ENCODE measurements at regions not wholly inside any gene's neighbourhood (a gene's known extent, or its start where the extent isn't known, plus 50 kb on each side); places are given as distances from the start of the nearest gene placed in this dataset.

DNA sequence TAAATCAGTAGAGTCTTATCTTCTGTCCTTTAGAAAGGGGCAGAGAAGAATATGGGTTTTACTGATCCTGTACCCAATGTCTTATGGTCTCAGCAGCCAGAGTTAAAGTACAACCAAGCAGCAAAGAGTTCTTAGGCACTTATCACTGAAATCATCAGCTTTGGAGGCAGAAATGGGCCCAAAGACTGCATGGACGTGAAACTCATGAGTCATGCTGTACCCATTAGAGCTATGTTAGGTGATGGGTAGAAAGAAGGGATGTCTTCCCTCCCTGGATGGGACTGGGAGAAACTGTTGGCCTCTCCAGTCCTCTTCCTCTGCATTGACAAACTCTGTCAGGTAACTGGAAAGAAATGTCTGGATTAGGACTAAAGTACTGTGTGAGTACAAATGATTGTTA lies 63.4 kb downstream of the EOMES start:
- Histone ChIP-seq H4K20me1 (replicated peaks; ENCODE audit: insufficient read depth) (no peaks in the 10 kb centered on the region), H3K27ac (ENCODE audit: low read depth) (no peak overlapping the region), H3K4me1 (ENCODE audit: insufficient read depth) (peaks cover 7% of the 10 kb centered on the region; the same call in 1 of the 2 replicates), H3K36me3 (ENCODE audit: insufficient read depth) (no peaks in the 10 kb centered on the region), H3K4me3 (no peak overlapping the region), H3K79me2 (replicated peaks; ENCODE audit: insufficient read depth) (no peaks in the 10 kb centered on the region), H3K27me3 (ENCODE audit: insufficient read depth) (no peaks in the 10 kb centered on the region), H2AFZ (peak overlapping the region; percentile 39; the same call in 1 of the 2 replicates), H3K9me2 (ENCODE audit: insufficient read depth) (peaks cover 11% of the 10 kb centered on the region; the same call in 1 of the 2 replicates), H3F3A (replicated peaks; ENCODE audit: low read depth) (no peaks in the 10 kb centered on the region), H3K4me2 (no peak overlapping the region)
- no peaks in the 10 kb centered on the region for H3K27me3 Mint-ChIP-seq (ENCODE audit: insufficient read depth, low read depth, poor library complexity)
- no peak for TF ChIP-seq ZNF114 (CRISPR knock-in tag; IDR thresholded peaks at IDR 0.05)
- no peak for TF ChIP-seq POLR2AphosphoS5 (IDR thresholded peaks at IDR 0.05; ENCODE audit: low read depth)
- no peak for TF ChIP-seq STAT1 (IDR thresholded peaks at IDR 0.05; ENCODE audit: unreplicated experiment)
- TF ChIP-seq JUNB (IDR thresholded peaks at IDR 0.05; ENCODE audit: unreplicated experiment), result no peak
- TF ChIP-seq, protein P1, sequence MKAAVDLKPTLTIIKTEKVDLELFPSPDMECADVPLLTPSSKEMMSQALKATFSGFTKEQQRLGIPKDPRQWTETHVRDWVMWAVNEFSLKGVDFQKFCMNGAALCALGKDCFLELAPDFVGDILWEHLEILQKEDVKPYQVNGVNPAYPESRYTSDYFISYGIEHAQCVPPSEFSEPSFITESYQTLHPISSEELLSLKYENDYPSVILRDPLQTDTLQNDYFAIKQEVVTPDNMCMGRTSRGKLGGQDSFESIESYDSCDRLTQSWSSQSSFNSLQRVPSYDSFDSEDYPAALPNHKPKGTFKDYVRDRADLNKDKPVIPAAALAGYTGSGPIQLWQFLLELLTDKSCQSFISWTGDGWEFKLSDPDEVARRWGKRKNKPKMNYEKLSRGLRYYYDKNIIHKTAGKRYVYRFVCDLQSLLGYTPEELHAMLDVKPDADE (IDR thresholded peaks at IDR 0.05), result no peak
- TF ChIP-seq, protein P2, sequence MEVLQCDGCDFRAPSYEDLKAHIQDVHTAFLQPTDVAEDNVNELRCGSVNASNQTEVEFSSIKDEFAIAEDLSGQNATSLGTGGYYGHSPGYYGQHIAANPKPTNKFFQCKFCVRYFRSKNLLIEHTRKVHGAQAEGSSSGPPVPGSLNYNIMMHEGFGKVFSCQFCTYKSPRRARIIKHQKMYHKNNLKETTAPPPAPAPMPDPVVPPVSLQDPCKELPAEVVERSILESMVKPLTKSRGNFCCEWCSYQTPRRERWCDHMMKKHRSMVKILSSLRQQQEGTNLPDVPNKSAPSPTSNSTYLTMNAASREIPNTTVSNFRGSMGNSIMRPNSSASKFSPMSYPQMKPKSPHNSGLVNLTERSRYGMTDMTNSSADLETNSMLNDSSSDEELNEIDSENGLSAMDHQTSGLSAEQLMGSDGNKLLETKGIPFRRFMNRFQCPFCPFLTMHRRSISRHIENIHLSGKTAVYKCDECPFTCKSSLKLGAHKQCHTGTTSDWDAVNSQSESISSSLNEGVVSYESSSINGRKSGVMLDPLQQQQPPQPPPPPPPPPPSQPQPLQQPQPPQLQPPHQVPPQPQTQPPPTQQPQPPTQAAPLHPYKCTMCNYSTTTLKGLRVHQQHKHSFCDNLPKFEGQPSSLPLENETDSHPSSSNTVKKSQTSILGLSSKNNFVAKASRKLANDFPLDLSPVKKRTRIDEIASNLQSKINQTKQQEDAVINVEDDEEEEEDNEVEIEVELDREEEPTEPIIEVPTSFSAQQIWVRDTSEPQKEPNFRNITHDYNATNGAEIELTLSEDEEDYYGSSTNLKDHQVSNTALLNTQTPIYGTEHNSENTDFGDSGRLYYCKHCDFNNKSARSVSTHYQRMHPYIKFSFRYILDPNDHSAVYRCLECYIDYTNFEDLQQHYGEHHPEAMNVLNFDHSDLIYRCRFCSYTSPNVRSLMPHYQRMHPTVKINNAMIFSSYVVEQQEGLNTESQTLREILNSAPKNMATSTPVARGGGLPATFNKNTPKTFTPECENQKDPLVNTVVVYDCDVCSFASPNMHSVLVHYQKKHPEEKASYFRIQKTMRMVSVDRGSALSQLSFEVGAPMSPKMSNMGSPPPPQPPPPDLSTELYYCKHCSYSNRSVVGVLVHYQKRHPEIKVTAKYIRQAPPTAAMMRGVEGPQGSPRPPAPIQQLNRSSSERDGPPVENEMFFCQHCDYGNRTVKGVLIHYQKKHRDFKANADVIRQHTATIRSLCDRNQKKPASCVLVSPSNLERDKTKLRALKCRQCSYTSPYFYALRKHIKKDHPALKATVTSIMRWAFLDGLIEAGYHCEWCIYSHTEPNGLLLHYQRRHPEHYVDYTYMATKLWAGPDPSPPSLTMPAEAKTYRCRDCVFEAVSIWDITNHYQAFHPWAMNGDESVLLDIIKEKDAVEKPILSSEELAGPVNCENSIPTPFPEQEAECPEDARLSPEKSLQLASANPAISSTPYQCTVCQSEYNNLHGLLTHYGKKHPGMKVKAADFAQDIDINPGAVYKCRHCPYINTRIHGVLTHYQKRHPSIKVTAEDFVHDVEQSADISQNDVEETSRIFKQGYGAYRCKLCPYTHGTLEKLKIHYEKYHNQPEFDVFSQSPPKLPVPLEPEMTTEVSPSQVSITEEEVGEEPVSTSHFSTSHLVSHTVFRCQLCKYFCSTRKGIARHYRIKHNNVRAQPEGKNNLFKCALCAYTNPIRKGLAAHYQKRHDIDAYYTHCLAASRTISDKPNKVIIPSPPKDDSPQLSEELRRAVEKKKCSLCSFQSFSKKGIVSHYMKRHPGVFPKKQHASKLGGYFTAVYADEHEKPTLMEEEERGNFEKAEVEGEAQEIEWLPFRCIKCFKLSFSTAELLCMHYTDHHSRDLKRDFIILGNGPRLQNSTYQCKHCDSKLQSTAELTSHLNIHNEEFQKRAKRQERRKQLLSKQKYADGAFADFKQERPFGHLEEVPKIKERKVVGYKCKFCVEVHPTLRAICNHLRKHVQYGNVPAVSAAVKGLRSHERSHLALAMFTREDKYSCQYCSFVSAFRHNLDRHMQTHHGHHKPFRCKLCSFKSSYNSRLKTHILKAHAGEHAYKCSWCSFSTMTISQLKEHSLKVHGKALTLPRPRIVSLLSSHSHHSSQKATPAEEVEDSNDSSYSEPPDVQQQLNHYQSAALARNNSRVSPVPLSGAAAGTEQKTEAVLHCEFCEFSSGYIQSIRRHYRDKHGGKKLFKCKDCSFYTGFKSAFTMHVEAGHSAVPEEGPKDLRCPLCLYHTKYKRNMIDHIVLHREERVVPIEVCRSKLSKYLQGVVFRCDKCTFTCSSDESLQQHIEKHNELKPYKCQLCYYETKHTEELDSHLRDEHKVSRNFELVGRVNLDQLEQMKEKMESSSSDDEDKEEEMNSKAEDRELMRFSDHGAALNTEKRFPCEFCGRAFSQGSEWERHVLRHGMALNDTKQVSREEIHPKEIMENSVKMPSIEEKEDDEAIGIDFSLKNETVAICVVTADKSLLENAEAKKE (CRISPR knock-in tag; IDR thresholded peaks at IDR 0.05), result no peak
- TF ChIP-seq EZH2 (IDR thresholded peaks at IDR 0.05; ENCODE audit: low read depth, unreplicated experiment), result no peak
- TF ChIP-seq NANOG (IDR thresholded peaks at IDR 0.05; ENCODE audit: borderline replicate concordance), result no peak
- TF ChIP-seq CREB1 (CRISPR knock-in tag; IDR thresholded peaks at IDR 0.05; ENCODE audit: low read depth), result no peak
- no peak for TF ChIP-seq EZH2phosphoT487 (IDR thresholded peaks at IDR 0.05; ENCODE audit: unreplicated experiment)
- TF ChIP-seq, protein P3, sequence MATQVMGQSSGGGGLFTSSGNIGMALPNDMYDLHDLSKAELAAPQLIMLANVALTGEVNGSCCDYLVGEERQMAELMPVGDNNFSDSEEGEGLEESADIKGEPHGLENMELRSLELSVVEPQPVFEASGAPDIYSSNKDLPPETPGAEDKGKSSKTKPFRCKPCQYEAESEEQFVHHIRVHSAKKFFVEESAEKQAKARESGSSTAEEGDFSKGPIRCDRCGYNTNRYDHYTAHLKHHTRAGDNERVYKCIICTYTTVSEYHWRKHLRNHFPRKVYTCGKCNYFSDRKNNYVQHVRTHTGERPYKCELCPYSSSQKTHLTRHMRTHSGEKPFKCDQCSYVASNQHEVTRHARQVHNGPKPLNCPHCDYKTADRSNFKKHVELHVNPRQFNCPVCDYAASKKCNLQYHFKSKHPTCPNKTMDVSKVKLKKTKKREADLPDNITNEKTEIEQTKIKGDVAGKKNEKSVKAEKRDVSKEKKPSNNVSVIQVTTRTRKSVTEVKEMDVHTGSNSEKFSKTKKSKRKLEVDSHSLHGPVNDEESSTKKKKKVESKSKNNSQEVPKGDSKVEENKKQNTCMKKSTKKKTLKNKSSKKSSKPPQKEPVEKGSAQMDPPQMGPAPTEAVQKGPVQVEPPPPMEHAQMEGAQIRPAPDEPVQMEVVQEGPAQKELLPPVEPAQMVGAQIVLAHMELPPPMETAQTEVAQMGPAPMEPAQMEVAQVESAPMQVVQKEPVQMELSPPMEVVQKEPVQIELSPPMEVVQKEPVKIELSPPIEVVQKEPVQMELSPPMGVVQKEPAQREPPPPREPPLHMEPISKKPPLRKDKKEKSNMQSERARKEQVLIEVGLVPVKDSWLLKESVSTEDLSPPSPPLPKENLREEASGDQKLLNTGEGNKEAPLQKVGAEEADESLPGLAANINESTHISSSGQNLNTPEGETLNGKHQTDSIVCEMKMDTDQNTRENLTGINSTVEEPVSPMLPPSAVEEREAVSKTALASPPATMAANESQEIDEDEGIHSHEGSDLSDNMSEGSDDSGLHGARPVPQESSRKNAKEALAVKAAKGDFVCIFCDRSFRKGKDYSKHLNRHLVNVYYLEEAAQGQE (IDR thresholded peaks at IDR 0.05; ENCODE audit: unreplicated experiment), result no peak
- no peak for TF ChIP-seq ZNF331 (CRISPR knock-in tag; IDR thresholded peaks at IDR 0.05; ENCODE audit: low read depth)
- no peaks in the 10 kb centered on the region for H3K36me3 Mint-ChIP-seq (ENCODE audit: low read depth)
- peaks cover 13% of the 10 kb centered on the region; the same call in 2 of the 3 replicates for H3K4me1 Mint-ChIP-seq
- DNase-seq (ENCODE audit: low spot score), result no peak
- H3K4me3 Mint-ChIP-seq, result no peak overlapping the region
- no peak for ATAC-seq
- H3K27ac Mint-ChIP-seq, result no peak overlapping the region
- H3K9me3 Mint-ChIP-seq, result no peaks in the 10 kb centered on the region; the same call in 1 of the 3 replicates

All from GM23338 (cell line).